ENCODE measurements at regions not wholly inside any gene's neighbourhood (a gene's known extent, or its start where the extent isn't known, plus 50 kb on each side); places are given as distances from the start of the nearest gene placed in this dataset.

DNA sequence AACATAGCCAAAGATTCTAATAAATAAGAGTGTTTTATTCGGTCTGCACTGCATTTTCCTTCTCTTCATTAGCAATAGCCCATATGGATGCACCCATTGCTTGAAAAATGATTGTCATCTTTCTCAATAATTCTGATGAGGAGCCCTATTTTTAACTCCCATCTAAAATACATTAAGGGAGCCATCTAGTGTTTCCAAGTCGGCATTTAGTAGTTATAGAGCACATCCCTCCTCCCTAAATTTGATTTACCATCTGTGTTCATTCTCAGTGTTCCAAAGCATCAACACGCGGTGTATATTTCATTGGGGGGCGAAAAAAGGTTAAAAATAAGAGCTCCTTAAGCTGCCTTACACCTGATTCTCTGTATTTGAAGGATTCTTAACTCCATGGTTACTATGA lies 119.2 kb upstream of the IPO5 start:
- TF ChIP-seq POLR2A (IDR thresholded peaks at IDR 0.05) = no peak
- TF ChIP-seq CTCF (IDR thresholded peaks at IDR 0.05) = no peak
- TF ChIP-seq POLR2AphosphoS5 (IDR thresholded peaks at IDR 0.05) = no peak
- TF ChIP-seq EP300 (IDR thresholded peaks at IDR 0.05) = no peak
